GM23338 (cell line): ENCODE measurements at regions not wholly inside any gene's neighbourhood (a gene's known extent, or its start where the extent isn't known, plus 50 kb on each side); places are given as distances from the start of the nearest gene placed in this dataset.

Experiments
- ATAC-seq: fragments of 200-7000 bp; cut with Tn5 transposase; 3 replicates; pipeline ENCODE4 v1.9.1; 2020
- DNase-seq: peaks from one replicate; pipeline ENCODE4 v3.0.0-alpha.2; 2015; ENCODE audit warnings: low spot score
- H2AFZ ChIP-seq: fragments of 200-600 bp; sonication (generic); 2 replicates; pipeline ENCODE4 v1.8.0; 2016; ENCODE audit warnings: antibody characterized with exemption, mild to moderate bottlenecking, moderate library complexity
- H3F3A ChIP-seq: fragments of 200-600 bp; sonication (generic); replicated peaks from 2 replicates; pipeline ENCODE4 v1.8.0; 2017; ENCODE audit warnings: antibody characterized with exemption, mixed run types, low read depth
- H3K27ac ChIP-seq: fragments of 200-600 bp; sonication (generic); 2 replicates; pipeline ENCODE4 v1.6.1; 2016; ENCODE audit warnings: low read depth
- H3K27me3 ChIP-seq: fragments of 200-600 bp; sonication (generic); 2 replicates; pipeline ENCODE4 v1.8.0; 2016; ENCODE audit warnings: mild to moderate bottlenecking, mixed run types, moderate library complexity; ENCODE audit not compliant: insufficient read depth
- H3K36me3 ChIP-seq: fragments of 200-600 bp; sonication (generic); 2 replicates; pipeline ENCODE4 v1.8.0; 2016; ENCODE audit warnings: mild to moderate bottlenecking; ENCODE audit not compliant: insufficient read depth
- H3K4me1 ChIP-seq: fragments of 200-600 bp; sonication (generic); 2 replicates; pipeline ENCODE4 v1.8.0; 2016; ENCODE audit warnings: mild to moderate bottlenecking, moderate library complexity; ENCODE audit not compliant: insufficient read depth
- H3K4me2 ChIP-seq: fragments of 200-600 bp; sonication (generic); 2 replicates; pipeline ENCODE4 v1.7.1; 2017; ENCODE audit warnings: mixed run types
- H3K4me3 ChIP-seq: fragments of 200-600 bp; sonication (generic); 2 replicates; pipeline ENCODE4 v1.6.1; 2016; ENCODE audit warnings: mixed run types
- H3K79me2 ChIP-seq: fragments of 200-600 bp; sonication (generic); replicated peaks from 2 replicates; pipeline ENCODE4 v1.8.0; 2017; ENCODE audit warnings: mild to moderate bottlenecking; ENCODE audit not compliant: insufficient read depth
- H3K9me2 ChIP-seq: fragments of 200-600 bp; sonication (generic); 2 replicates; pipeline ENCODE4 v1.8.0; 2017; ENCODE audit not compliant: insufficient read depth
- H4K20me1 ChIP-seq: fragments of 200-600 bp; sonication (generic); replicated peaks from 2 replicates; pipeline ENCODE4 v1.8.0; 2017; ENCODE audit warnings: mild to moderate bottlenecking; ENCODE audit not compliant: insufficient read depth
- H3K27ac Mint-ChIP-seq: 2 replicates; pipeline ENCODE4 v1.8.0; 2020; ENCODE audit warnings: inconsistent platforms, mild to moderate bottlenecking, moderate library complexity, mixed read lengths
- H3K27me3 Mint-ChIP-seq: 3 replicates; pipeline ENCODE4 v1.8.0; 2022; ENCODE audit warnings: low read depth, mild to moderate bottlenecking, moderate library complexity, mixed read lengths, inconsistent platforms; ENCODE audit not compliant: insufficient read depth, poor library complexity
- H3K36me3 Mint-ChIP-seq: 3 replicates; pipeline ENCODE4 v1.8.0; 2021; ENCODE audit warnings: low read depth, mild to moderate bottlenecking, inconsistent platforms, moderate library complexity, mixed read lengths
- H3K4me1 Mint-ChIP-seq: 3 replicates; pipeline ENCODE4 v1.8.0; 2020; ENCODE audit warnings: mild to moderate bottlenecking, inconsistent platforms, mixed read lengths
- H3K4me3 Mint-ChIP-seq: 3 replicates; pipeline ENCODE4 v1.8.0; 2021; ENCODE audit warnings: moderate library complexity, mild to moderate bottlenecking, inconsistent platforms, mixed read lengths
- H3K9me3 Mint-ChIP-seq: 3 replicates; pipeline ENCODE4 v1.8.0; 2020; ENCODE audit warnings: moderate library complexity, mild to moderate bottlenecking, inconsistent platforms, mixed read lengths
- CREB1 ChIP-seq: fragments of 250-450 bp; sonication (Bioruptor Pico); IDR thresholded peaks from 2 replicates; pipeline ENCODE4 v1.5.0; 2020; ENCODE audit warnings: low read depth, mild to moderate bottlenecking, moderate library complexity
- ETS1 ChIP-seq: IDR thresholded peaks from 2 replicates; pipeline ENCODE4 v1.6.1; 2016; ENCODE audit warnings: antibody characterized with exemption
- EZH2 ChIP-seq: fragments of 200-600 bp; sonication (generic); IDR thresholded peaks from one replicate; pipeline ENCODE4 v1.8.0; 2017; ENCODE audit warnings: antibody characterized with exemption, mild to moderate bottlenecking, low read depth; ENCODE audit not compliant: unreplicated experiment
- EZH2phosphoT487 ChIP-seq: fragments of 200-600 bp; sonication (generic); IDR thresholded peaks from one replicate; pipeline ENCODE4 v1.8.1; 2018; ENCODE audit warnings: antibody characterized with exemption; ENCODE audit not compliant: unreplicated experiment
- JUNB ChIP-seq: IDR thresholded peaks from one replicate; pipeline ENCODE4 v1.6.1; 2016; ENCODE audit warnings: antibody characterized with exemption; ENCODE audit not compliant: unreplicated experiment
- NANOG ChIP-seq: IDR thresholded peaks from 2 replicates; pipeline ENCODE4 v1.6.1; 2016; ENCODE audit warnings: antibody characterized with exemption, borderline replicate concordance
- POLR2AphosphoS5 ChIP-seq: IDR thresholded peaks from 2 replicates; pipeline ENCODE4 v1.6.1; 2016; ENCODE audit warnings: antibody characterized with exemption, low read depth
- REST ChIP-seq: IDR thresholded peaks from one replicate; pipeline ENCODE4 v1.6.1; 2018; ENCODE audit warnings: antibody characterized with exemption; ENCODE audit not compliant: unreplicated experiment
- STAT1 ChIP-seq: IDR thresholded peaks from one replicate; pipeline ENCODE4 v1.6.1; 2016; ENCODE audit warnings: antibody characterized with exemption; ENCODE audit not compliant: unreplicated experiment
- ZNF114 ChIP-seq: fragments of 250-450 bp; sonication (Bioruptor Pico); IDR thresholded peaks from 2 replicates; pipeline ENCODE4 v1.5.0; 2020; ENCODE audit warnings: mild to moderate bottlenecking, moderate library complexity
- ZNF331 ChIP-seq: fragments of 250-450 bp; sonication (Bioruptor Pico); IDR thresholded peaks from 2 replicates; pipeline ENCODE4 v1.5.0; 2020; ENCODE audit warnings: low read depth, mild to moderate bottlenecking, moderate library complexity
- TF ChIP-seq, protein P1 (sequence below), 2 experiments: fragments of 200-600 bp in 1 of 2; sonication (generic) in 1 of 2; conservative IDR thresholded peaks; 2 replicates each; pipeline versions ENCODE4 v1.5.1 to v1.6.1; 2016 to 2017; ENCODE audit warnings: antibody characterized with exemption in 2 of 2, low read depth in 2 of 2, mild to moderate bottlenecking in 2 of 2, moderate library complexity in 1 of 2

DNA sequence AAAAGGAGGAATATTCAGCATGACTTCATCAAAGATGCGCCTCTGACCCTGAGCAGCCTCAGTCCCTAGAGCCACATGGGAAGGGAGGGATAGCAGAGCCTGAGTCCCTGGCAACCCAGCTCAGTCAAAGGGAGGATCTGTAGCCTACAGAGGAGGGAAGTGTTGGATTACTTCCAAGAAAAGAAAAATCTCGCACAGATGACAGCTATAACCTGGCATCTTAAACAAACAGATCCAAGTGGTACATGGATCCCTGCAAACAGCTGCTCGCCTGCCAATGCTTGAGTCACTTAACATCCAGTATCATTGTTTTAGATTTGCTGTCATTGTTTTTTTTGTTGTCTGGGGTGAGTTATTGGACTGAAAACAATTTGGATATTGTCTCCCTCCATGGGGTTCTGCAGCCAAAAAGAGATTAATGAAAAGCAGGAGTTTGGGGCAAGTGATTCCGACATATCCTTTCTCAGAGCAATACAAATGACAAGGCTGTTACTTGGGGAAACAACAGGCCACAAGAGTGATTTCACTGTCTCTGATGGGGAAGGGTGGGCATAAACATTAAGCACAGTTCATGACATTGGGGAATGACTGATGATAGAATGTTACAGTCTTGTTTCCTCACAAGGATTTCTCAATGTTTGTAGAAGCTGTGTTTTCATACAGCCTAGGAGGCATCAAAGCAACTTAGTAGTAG, 153.5 kb upstream of the KIF2A start:
- Histone ChIP-seq H3K36me3 (no peaks in the 10 kb centered on the region), H3K4me2 (no peak overlapping the region), H3K79me2 (no peaks in the 10 kb centered on the region), H3K9me2 (0 out of 2 replicates have a peak, but pooled peaks cover 6% of the 10 kb centered on the region), H2AFZ (no peak overlapping the region), H3K27ac (no peak overlapping the region), H3K4me1 (no peaks in the 10 kb centered on the region), H4K20me1 (no peaks in the 10 kb centered on the region), H3K27me3 (no peaks in the 10 kb centered on the region), H3F3A (no peaks in the 10 kb centered on the region), H3K4me3 (no peak overlapping the region)
- Mint-ChIP-seq H3K9me3 (peaks cover 31% of the 10 kb centered on the region), H3K36me3 (peaks cover 22% of the 10 kb centered on the region), H3K27me3 (peaks cover 4% of the 10 kb centered on the region), H3K27ac (no peak overlapping the region), H3K4me3 (no peak overlapping the region), H3K4me1 (no peaks in the 10 kb centered on the region)
- DNase-seq (no peak), ATAC-seq (no peak)
- TF ChIP-seq, protein P1, sequence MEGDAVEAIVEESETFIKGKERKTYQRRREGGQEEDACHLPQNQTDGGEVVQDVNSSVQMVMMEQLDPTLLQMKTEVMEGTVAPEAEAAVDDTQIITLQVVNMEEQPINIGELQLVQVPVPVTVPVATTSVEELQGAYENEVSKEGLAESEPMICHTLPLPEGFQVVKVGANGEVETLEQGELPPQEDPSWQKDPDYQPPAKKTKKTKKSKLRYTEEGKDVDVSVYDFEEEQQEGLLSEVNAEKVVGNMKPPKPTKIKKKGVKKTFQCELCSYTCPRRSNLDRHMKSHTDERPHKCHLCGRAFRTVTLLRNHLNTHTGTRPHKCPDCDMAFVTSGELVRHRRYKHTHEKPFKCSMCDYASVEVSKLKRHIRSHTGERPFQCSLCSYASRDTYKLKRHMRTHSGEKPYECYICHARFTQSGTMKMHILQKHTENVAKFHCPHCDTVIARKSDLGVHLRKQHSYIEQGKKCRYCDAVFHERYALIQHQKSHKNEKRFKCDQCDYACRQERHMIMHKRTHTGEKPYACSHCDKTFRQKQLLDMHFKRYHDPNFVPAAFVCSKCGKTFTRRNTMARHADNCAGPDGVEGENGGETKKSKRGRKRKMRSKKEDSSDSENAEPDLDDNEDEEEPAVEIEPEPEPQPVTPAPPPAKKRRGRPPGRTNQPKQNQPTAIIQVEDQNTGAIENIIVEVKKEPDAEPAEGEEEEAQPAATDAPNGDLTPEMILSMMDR (conservative IDR thresholded peaks at IDR 0.05; ENCODE audit: low read depth in 2 of 2), result no peak
- TF ChIP-seq NANOG (no peak), EZH2 (no peak), CREB1 (CRISPR knock-in tag) (no peak), JUNB (no peak), ZNF114 (CRISPR knock-in tag) (no peak), ZNF331 (no peak), POLR2AphosphoS5 (no peak)

- H3K4me2 ChIP-seq, result no peak overlapping the region
- H3K4me1 ChIP-seq, result no peaks in the 10 kb centered on the region
- DNase-seq (no peak), ATAC-seq (no peak)
- H3K27me3 ChIP-seq, result no peaks in the 10 kb centered on the region
- no peaks in the 10 kb centered on the region for H3K79me2 ChIP-seq
- no peak overlapping the region for H3K4me3 ChIP-seq
- no peak overlapping the region for H3K4me3 Mint-ChIP-seq
- peaks cover 53% of the 10 kb centered on the region for H3K9me3 Mint-ChIP-seq
- no peaks in the 10 kb centered on the region; the same call in 2 of the 3 replicates for H3K4me1 Mint-ChIP-seq
- no peaks in the 10 kb centered on the region for H3F3A ChIP-seq
- peaks cover 8% of the 10 kb centered on the region; the same call in 1 of the 2 replicates for H3K9me2 ChIP-seq
- no peak overlapping the region for H2AFZ ChIP-seq
- no peaks in the 10 kb centered on the region for H4K20me1 ChIP-seq
- no peak overlapping the region for H3K27ac ChIP-seq
- H3K27ac Mint-ChIP-seq, result no peak overlapping the region
- H3K36me3 ChIP-seq, result no peaks in the 10 kb centered on the region; the same call in 1 of the 2 replicates
- H3K27me3 Mint-ChIP-seq, result peaks cover 2% of the 10 kb centered on the region
- H3K36me3 Mint-ChIP-seq, result peaks cover 40% of the 10 kb centered on the region
- no peak for TF ChIP-seq NANOG
- TF ChIP-seq ZNF331, result no peak
- no peak for TF ChIP-seq CREB1 (CRISPR knock-in tag)
- no peak for TF ChIP-seq POLR2AphosphoS5
- no peak for TF ChIP-seq REST
- TF ChIP-seq EZH2, result no peak
- TF ChIP-seq ZNF114 (CRISPR knock-in tag), result no peak
- no peak for TF ChIP-seq ETS1
- TF ChIP-seq EZH2phosphoT487, result no peak
- no peak for TF ChIP-seq STAT1
These were observed 151.2 kb upstream of the KIF2A start for GRCh38 chr5:62154758-62155157.
